HG02943 (cell line): ENCODE measurements at regions not wholly inside any gene's neighbourhood (a gene's known extent, or its start where the extent isn't known, plus 50 kb on each side); places are given as distances from the start of the nearest gene placed in this dataset.

ENCODE experiments used
- ATAC-seq: cut with Tn5 transposase; IDR thresholded peaks from one replicate; pipeline ENCODE4 v1.9.1; 2021; ENCODE audit warnings: mild to moderate bottlenecking, low read depth, moderate library complexity; ENCODE audit not compliant: unreplicated experiment

DNA sequence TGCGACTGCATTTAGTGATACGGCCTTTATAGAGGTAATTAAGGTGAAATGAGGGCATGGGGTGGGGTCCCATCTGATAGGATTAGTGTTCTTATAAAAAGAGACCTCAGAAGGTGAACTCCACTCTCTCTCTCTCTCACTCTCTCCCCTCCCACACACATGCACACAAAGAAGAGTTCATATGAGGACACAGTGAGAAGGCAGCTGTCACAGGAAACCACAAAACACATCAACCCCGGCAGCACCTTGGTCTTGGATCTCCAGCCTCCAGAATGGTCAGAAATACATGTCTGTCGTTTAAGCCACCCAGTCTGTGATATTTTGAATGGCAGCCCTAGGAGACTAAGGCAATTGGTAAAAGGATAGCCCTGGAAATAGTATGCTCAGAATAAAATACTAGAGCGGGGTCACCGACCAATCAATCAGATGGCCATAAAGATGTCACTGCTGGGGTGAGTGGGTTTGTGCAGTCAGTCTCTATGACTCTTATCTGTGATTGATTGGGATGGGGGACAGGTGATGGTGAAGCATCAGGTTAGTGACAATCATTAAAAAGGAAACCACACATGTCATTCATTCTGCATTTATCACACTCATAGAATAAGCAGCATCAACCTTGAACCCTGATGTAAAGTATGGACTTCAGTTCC lies 118.9 kb upstream of the POU3F3 start:
- no peak for ATAC-seq

DNA sequence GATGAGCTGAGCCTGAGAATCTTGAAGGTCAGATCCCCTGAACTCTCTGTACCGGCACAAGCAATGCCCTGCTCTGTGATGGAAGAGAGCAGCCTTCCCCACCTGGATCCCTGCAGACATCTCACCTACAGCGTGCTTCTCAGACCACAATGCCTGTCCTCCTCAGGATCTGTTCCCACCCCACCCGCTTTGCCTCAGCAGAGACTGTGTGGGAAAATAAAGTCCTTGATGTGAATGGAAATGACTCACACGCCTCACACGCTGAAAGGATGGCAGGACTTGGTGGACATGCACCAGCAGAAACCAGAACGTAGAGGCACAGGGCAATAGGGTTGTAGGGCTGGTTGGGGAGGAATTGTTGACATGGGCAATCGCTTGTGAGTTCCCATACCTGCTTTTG lies 117.9 kb upstream of the POU3F3 start:
- ATAC-seq = no peak

- no peak for ATAC-seq
Measured at GRCh38 chr2:104741860-104742259, 112.1 kb upstream of the POU3F3 start.

DNA sequence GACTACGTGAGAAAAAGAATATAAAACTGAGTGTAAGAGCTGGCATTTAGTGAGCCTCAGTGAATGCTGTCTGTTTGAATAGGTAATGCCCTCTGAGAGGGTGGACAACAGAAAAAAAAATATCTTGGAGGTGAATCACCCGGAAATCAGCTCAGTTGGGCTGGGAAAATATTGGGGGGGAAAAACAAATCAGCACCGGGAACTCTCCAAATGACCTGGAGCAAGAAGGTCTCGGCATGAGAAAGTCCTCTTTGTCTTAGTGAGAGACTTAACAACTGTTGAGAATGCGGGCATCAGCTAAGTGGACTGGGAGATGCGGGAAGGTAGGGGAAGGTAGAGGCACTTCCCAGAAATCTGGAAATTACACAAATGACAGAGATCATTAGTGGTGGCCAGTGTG lies 109.4 kb upstream of the POU3F3 start:
- ATAC-seq = no peak

DNA sequence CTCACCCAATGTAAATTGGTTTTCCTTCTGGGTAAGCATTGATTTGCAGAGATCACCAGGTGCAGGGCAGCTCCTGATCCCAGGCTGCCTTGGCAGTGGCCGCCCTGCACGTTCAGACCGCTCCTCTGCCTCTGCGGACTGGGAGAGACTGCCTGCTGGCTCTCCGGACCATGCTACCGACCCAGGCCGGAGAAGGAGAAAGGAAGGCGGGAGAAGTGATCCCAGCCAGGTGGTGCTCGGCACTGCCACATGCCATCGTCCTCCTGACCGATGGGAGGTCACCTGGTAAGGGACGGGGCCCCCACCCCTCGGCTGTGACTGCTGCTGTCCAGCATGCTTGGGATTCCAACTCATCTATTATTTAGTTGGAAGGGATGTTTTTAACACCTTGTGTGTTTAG lies 108.1 kb upstream of the POU3F3 start:
- ATAC-seq = no peak

DNA sequence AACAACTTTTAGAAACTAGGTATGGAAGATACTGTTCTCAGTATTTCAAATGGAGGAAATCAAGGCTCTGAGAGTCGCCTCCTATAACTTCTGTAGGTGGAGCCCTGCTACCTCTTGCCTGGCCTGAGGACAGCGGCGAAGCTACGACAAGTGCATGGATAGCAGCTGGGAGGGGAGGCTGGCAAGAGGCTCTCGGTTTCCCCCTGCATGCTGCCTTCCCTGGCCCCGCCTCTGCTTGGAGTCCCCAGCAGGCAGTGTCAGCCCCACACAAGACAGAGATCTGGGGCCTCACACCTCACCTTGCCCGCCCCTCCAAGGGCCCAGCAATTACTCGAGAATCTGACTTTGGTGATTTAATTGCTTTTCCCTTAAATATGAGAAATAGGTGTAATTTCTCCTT lies 107.6 kb upstream of the POU3F3 start:
- ATAC-seq = no peak

DNA sequence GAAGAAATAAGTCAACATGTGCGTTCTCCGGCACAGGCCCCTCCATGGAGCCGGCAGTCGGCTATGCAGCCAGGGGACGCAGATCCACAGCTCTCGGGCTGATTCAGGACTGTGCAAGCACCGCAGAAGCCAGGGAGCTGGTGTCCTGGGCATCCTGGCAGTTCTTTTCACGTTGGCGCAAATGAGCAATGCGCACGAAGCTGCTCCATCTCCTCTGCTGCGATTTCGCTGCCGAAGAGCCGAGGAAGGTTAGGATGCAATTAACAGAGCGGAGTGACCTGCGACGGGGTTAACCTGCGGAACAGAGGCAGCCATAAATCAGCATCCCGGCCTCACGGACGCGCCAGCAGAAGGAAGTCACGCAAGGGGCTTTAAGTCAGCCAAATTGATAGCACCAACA lies 107.1 kb upstream of the POU3F3 start:
- no peak for ATAC-seq

DNA sequence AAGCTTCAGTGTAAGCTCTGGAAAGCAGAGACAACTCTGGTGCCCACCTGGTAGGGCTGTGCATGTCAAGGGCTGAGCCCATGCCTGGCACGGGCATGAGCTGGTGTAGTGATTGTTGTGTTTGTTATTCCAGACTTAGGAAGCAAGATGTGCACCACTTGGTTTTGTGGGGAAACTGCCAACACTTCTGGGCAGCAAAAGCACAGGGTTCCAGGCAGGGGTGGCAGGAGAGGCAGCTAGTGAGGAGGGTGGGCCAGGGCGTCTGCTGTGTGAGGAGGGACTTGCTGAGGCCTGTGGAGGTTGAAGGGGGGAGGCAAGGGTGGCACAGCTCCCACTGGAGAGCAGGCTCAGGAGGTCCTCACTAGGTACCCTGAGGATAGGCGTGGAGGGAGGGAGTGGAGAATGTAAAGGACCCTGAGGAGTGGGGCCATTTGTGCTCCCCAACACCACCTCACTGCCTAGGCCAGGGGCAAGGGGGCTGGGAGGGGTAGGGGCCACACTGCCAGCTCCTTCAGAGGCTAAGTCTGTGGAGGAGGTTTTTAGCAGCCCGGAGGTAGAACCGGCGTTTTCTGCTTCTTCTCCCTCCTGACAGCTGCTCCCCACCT lies 104.0 kb upstream of the POU3F3 start:
- no peak for ATAC-seq

GRCh38 chr2:104752504-104752903 lies 101.4 kb upstream of the POU3F3 start:
- no peak for ATAC-seq

DNA sequence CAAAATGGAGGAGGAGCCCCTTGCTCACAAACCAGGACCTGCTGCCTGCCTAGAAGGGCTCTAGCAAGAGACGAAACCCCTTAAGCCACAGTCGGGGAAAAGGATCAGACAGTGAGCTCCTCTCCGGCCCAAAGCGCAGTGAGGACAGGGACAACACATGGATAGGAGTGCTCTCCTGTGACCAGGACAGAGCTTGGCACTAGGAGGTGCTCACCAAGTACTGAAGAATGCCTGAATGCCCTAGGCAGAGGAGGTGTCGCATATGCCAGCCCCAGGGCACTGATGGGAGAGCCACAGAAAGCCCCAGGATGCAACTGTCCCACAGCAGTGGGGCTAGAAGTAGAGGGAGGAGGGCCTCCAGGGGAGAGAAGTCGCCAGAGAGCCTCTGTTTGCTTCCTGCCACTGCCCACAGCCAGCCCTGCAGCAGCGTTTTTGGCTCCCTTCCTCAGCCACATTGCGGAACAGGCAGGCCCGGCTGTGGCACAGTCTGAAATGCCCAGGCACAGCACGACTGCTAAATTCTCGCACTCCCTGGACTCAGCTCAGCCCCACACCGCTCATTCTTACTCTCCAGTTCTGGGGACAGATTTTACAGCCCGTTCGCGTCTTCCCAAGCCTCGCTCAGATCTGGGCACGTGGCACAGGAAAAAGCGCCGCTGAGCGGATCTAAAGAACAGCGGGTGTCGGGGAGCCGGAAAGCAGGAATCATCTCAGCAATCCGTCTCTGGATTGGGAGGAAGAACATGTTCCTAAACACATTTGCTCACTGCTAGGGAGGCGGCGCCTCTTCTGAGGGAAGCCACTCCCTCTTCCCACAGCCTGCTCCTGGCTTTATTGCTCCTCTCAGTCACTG lies 98.7 kb upstream of the POU3F3 start:
- no peak for ATAC-seq

DNA sequence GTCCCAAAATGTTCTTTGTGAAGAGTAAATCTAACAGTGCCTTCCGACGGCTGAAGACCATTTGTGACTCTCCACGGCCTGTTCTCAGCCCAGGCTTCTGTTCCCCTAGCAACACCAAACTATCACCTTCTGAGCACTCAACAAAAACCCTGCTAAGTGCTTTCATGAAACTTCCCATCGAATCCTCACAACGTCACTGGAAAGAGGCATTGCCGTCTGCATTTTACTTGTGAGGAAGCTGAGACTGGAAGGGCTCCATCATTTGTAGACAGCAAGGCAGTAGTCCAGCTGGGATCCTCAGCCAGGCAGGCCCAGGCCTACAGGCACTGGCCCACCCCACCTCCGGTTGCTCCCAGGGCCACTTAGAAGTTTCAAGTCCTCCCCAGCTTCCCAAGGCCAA lies 97.8 kb upstream of the POU3F3 start:
- ATAC-seq = no peak

GRCh38 chr2:104757056-104757455 lies 96.9 kb upstream of the POU3F3 start:
- no peak for ATAC-seq

GRCh38 chr2:104758199-104758620 lies 95.7 kb upstream of the POU3F3 start:
- no peak for ATAC-seq

DNA sequence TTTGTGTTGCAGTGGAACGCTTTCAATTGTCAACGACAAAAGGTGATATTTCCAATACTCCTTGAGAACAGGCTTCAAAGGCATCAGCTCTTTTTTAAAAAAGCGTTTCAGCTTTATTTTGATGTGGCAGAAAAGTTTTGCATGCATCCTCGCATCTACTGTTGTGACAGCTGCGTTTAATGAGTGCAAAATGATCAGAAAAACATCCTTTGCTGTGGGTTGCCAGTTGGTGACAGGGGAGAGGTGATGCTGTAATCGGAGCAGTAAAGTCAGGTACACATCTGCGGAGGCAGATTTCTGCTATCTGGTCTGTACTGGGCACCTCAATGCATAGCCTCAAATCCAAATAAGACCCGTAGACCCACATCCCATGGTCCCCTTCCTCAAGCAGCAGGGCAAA lies 91.9 kb upstream of the POU3F3 start:
- no peak for ATAC-seq

DNA sequence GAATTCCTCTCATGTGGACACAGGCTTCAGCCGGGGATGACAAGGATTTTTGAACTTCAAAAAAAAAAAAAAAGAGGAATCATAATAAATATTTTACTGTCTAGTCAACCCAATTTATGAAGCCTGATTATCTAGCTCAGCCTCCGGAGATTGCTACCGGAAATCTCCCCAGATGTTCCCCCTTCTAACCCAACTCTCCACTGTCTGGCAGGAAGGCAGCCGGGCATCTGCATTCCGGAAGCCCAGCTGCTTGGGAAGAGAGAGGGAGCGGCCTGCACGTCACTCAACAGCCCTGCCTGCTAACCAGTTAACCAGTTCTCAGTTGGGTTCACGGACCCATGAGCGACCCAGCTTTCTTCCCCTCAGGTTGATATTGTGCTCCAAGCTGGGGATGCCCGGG lies 87.2 kb upstream of the POU3F3 start:
- ATAC-seq = no peak

- ATAC-seq = no peak
Measured at GRCh38 chr2:104768694-104769093, 85.2 kb upstream of the POU3F3 start.

- no peak for ATAC-seq
Measured at GRCh38 chr2:104769096-104769495, 84.8 kb upstream of the POU3F3 start.

DNA sequence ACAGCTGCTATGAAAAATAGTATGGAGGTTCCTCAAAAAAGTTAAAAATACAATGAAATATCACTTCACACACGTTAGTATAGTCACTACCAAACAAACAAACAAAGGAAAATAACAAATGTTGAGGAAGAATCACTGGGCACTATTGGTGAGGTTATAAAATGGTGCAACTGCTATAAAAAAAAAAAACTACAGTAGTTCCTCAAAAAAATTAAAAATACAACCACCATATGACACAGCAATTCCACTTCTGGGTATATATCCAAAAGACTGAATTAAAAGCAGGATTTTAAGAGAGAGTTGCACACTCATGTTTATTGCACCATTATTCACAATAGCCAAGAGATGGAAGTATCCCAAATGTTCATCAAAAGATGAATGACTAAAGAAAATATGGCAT lies 80.9 kb upstream of the POU3F3 start:
- ATAC-seq = no peak

GRCh38 chr2:104774631-104775030 lies 79.3 kb upstream of the POU3F3 start:
- no peak for ATAC-seq

DNA sequence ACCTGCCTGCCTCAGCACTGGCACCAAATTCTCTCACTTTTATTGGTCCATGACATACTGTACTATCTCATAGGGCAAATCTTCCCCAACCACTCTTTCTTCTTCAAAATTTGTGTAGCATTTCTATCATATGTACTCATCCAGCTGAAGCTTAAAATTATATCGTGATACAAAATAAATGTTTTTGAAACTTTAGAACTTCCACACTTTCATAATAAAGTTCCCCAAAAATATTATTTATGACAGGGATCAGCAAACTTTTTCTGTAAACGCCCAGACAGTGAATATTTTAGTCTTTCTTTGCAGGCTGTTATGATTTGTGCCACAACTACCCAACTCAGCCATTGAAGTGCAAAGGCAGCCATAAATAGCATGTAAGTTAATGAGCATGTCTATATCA lies 76.2 kb upstream of the POU3F3 start:
- no peak for ATAC-seq

DNA sequence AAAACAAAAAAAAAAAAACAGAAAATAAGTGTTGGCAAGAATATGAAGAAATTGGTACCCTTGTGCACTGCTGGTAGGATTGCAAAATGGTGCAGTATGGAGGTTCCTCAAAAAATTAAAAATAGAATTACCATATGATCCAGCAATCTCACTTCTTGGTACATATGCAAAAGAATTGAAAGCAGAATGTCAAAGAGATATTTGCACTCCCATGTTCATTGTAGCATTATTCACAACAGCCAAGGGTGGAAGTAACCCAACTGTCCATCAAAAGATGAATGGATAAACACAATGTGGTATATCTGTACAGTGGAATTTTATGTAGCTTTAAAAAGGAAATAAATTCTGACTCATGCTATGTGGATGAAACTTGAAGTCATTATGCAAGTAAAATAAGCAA lies 72.8 kb upstream of the POU3F3 start:
- no peak for ATAC-seq

GRCh38 chr2:104784264-104784663 lies 69.7 kb upstream of the POU3F3 start:
- no peak for ATAC-seq
